DMS153 treated with DMSO at 0.1 percent for 48 hours (cell line): ENCODE measurements at regions not wholly inside any gene's neighbourhood (a gene's known extent, or its start where the extent isn't known, plus 50 kb on each side); places are given as distances from the start of the nearest gene placed in this dataset.
"Not testable (repeated sequence)": the region's sequence is repeated elsewhere in the genome, so short reads cannot be mapped to it uniquely, and the experiment has no call there.

Experiments used
- DNase-seq: peaks from one replicate; lab custom pipeline; 2025; ENCODE audit not compliant: unreplicated experiment; lab: John Stamatoyannopoulos, UW

GRCh38 chr14:59134307-59134706 is 54.2 kb upstream of the DAAM1 start:
- no peak for DNase-seq

DNA sequence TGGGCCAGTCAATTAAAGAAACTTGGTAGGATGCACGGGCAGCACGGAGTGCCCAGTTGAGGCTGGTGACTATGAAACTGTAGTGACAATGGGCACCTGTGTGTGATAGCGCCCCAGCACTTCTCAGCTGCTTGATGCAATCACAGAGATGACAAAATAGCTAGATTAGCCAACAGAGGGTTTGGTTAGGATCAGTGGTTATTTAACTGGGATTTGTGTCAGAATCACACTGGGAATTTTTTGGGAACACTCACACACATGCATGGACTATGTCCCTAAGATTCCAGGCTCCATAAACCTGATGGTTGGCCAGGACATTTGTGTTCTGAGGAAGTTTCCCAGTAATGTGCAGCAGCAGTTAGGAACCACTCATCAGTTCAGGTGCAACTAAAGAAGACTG is 51.2 kb upstream of the DAAM1 start:
- DNase-seq, result no peak

- DNase-seq, result not testable (repeated sequence)
These were observed 49.9 kb upstream of the DAAM1 start for GRCh38 chr14:59138576-59138975.
